Stimulated activated CD4-positive, alpha-beta T cell treated with anti-CD3 and anti-CD28 coated beads, Interleukin-4, amount 100 ng/mL, for 48 hours (primary cell): ENCODE measurements at regions not wholly inside any gene's neighbourhood (a gene's known extent, or its start where the extent isn't known, plus 50 kb on each side); places are given as distances from the start of the nearest gene placed in this dataset.

ENCODE experiments used
- DNase-seq, 2 donors: peaks; one replicate each; pipeline ENCODE4 v3.0.0-alpha.2; 2020; ENCODE audit warnings: low read depth in 2 of 2

- no peak for DNase-seq
Measured at GRCh38 chr2:15082105-15083058, 449.9 kb downstream of the LRATD1 start.

GRCh38 chr2:15084826-15085489 is 452.4 kb downstream of the LRATD1 start:
- DNase-seq: no peak

- no peak for DNase-seq
Measured at GRCh38 chr2:15092181-15092580, 459.7 kb downstream of the LRATD1 start.

GRCh38 chr2:15092691-15093090 is 460.2 kb downstream of the LRATD1 start:
- DNase-seq: no peak

- no peak for DNase-seq
Measured at GRCh38 chr2:15094161-15094560, 461.6 kb downstream of the LRATD1 start.

- no peak for DNase-seq
Measured at GRCh38 chr2:15096873-15097272, 464.3 kb downstream of the NBAS start.

- DNase-seq: no peak
Measured at GRCh38 chr2:15107137-15107536, 454.0 kb downstream of the NBAS start.

- DNase-seq: no peak
Measured at GRCh38 chr2:15111718-15112117, 449.4 kb downstream of the NBAS start.

GRCh38 chr2:15112216-15112615 is 448.9 kb downstream of the NBAS start:
- DNase-seq: no peak

GRCh38 chr2:15115776-15116175 is 445.4 kb downstream of the NBAS start:
- DNase-seq: no peak

- no peak for DNase-seq
Measured at GRCh38 chr2:15116830-15117229, 444.3 kb downstream of the NBAS start.
